NCI-H774 (cell line): ENCODE measurements at regions not wholly inside any gene's neighbourhood (a gene's known extent, or its start where the extent isn't known, plus 50 kb on each side); places are given as distances from the start of the nearest gene placed in this dataset.
"Not testable (repeated sequence)": the region's sequence is repeated elsewhere in the genome, so short reads cannot be mapped to it uniquely, and the experiment has no call there.

ENCODE experiments used
- DNase-seq: peaks from one replicate; lab custom pipeline; 2025; lab: John Stamatoyannopoulos, UW

DNA sequence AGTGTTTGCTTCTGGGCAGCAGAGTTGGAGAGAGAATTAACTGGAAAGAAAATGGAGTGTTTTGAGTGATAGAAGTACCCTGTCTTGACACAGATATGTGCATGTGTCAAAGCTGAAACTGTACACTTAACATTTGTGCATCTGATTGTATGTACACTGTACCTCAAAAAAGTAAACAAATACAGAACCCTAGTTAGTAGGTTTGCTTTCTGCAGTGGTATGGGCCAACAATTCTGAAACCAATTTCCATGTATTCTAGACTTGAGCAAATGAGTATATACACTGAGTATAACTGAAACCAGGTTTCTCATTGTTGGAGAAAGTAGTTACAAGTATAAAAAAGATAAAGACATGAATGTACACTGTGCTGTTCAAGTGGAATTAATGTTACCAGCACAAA lies 52.4 kb downstream of the ELAPOR2 start:
- DNase-seq = no peak

DNA sequence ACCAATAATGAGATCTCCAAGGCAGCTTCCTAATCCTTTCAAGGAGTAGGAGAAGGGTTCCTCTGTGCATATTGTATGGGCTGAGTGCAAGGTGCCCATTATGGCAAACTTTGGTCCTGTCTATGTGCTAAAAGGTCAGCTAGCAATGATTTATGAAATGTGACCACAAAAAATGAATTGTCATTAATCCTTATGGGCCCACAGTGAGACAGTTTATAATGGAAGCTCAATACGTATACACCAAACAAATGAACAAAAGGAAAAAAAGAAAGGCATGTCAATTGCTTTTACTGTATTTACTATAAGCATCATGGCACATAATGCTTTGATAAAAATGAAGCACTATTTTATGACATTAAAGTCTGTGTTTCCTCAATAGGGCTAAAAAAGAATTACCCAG lies 54.5 kb downstream of the ELAPOR2 start:
- no peak for DNase-seq

DNA sequence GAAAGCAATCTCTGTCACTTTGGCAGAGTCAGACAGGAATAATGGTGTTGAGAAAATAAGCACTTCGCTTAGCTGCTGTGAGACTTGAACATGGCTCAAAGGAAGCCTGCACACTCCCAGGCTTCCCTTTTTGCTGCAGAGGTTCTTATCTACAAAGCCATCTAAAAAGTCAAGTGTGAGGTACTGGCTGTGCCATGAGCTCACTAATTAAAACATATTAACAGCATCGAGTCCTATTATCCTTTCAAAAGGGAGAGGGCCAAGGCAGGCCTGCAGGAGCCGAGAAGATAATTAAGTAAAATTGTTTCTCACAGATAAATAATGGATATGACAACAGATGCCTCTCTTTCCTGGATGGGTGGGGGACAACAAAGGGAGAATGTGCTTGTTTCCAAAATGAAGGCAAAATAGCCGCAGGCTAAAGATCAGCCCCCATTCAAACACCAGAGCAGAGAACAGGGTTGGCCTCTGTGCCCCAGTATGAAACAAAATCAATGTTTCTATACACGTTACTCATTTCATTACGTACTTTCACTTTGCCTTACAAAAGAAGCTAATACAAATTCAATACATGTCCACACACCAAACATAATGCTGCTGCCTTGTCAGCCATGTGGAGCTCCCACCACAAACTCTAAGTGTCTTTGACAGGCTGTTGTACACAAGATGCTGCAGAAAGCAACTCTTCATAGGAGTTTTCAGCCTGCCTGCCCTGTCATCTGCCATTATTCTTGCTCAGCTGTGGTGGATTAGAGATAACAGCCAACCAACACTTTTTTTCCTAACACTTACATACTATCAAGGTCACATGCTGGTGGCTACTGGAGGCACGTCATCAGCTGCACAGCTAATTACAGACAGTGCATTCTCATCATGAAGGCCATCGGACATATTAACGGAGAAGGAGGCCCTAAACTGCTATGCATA lies 55.3 kb downstream of the ELAPOR2 start:
- no peak for DNase-seq

GRCh38 chr7:87001214-87001613 lies 58.2 kb downstream of the ELAPOR2 start:
- no peak for DNase-seq

GRCh38 chr7:87000344-87000743 lies 59.1 kb downstream of the ELAPOR2 start:
- DNase-seq = no peak

GRCh38 chr7:86999750-87000149 lies 59.7 kb downstream of the ELAPOR2 start:
- DNase-seq = no peak

DNA sequence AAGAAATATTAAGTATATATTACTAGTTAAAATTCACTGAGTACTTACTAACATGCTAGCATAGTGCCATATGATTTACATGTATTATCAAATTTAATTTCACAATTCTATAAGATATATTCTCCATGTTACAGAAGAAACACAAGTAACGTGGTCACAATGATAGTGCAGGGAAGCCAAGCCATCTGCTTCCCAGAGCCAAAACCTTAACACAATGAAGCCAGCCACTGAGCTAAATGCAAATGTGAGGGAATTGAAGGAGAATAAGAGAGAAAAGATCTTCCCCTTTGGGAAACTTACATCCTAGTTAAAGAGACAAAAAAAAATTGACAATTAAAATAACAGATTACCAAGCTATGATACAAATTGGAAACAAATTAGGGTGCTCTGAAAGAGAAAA lies 63.6 kb downstream of the ELAPOR2 start:
- no peak for DNase-seq

DNA sequence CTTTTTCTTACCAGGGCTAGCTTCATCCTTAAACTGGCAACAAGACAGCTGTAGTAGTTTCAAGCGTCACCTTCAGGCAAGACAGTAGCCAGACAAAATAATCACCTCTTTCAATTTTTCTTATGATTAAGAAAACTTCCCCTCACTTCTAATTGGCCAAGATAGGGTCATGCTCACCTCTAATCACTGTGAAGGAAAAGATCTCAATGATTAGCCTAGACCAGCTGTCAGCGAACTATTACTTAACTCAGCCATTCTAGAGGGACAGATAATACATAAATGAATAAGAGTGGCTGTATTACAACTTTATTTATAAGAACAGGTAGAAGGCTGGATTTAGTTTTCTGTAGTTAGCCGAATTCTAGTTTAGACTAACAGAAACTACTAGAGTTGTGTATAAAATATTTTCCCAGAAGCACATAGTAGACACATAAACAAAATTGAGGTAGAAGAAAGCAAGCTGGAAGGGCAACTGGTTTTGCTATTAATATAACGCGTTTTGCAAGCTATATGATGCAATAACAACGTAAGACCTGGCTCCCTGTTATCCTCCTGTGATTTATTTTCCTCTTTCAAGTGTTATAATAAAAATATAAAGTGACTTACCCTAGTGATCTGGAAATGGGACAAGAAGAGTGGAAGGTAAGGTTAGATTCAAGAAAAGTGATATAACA lies 64.3 kb downstream of the ELAPOR2 start:
- DNase-seq = no peak

DNA sequence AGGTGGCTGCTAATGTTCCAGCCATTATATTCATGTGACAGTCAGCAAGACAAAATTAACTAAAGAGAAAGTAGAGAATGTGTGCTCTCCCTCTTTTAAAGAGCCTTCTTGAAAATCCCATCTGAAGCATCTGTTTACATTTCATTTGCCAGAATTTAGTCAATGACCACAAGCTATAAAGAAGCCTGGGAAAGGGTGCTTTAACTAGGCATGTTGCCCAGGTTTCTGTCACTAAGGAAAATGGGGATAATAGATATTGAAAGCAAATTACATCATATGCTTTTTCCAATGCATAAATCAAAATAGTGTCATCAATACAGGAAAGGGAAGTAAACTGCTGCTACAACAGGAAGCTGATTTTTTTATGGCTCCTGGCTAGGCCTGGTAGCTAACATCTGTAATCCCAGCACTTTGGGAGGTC lies 67.7 kb downstream of the ELAPOR2 start:
- DNase-seq = no peak

DNA sequence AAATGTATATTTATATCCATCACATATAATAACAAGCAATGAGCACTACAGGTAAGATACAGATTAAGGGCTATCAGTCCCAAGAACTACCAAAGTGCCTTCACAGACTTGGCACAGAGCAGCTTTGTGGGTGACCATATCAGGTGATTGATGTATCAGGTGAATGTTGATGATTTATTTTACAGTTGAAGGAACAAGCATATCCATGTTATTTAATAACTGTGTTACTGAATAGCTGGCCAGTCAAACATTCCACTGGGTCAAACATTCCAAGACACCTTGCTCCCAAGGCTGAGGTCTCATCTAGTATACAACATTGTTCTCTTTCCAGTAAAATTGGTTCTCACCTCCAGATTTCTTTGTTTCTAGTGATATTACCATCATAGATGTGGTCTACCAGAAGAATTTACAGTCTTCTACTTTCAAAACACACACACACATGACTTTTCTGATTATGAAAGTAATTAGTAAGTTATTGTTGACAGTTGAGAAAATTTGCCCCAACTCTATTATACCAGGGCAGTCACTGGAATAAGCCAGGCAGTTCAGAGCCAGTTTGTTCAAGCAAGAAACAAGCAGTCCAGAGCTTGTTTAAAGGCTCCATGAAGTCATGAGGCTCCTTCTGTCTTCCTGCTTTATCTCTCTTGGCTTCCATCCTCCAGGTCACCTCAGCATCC lies 68.2 kb downstream of the ELAPOR2 start:
- no peak for DNase-seq

GRCh38 chr7:86989407-86989806 lies 70.0 kb downstream of the ELAPOR2 start:
- DNase-seq = no peak

DNA sequence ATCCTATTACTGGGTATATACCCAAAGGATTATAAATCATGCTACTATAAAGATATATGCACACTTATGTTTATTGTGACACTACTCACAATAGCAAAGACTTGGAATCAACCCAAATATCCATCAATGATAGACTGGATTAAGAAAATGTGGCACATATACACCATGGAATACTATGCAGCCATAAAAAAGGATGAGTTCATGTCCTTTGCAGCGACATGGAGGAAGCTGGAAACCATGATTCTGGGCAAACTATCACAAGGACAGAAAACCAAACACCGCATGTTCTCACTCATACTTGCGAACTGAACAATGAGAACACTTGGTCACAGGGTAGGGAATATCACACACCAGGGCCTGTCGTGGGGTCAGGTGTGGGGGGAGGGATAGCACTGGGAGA lies 71.6 kb downstream of the ELAPOR2 start:
- DNase-seq = not testable (repeated sequence)

GRCh38 chr7:86987358-86987757 lies 72.1 kb downstream of the ELAPOR2 start:
- not testable (repeated sequence) for DNase-seq

DNA sequence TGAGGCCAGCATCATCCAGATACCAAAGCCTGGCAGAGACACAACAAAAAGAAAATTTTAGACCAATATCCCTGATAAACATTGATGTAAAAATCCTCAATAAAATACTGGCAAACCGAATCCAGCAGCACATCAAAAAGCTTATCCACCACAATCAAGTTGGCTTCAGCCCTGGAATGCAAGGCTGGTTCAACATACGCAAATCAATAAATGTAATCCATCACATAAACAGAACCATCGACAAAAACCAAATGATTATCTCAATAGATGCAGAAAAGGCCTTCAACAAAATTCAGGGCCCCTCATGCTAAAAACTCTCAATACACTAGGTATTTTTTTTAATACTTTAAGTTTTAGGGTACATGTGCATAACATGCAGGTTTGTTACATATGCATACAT lies 74.1 kb downstream of the ELAPOR2 start:
- not testable (repeated sequence) for DNase-seq

GRCh38 chr7:86983654-86984053 lies 75.8 kb downstream of the ELAPOR2 start:
- DNase-seq = not testable (repeated sequence)

GRCh38 chr7:86981937-86982336 lies 77.5 kb downstream of the ELAPOR2 start:
- DNase-seq = not testable (repeated sequence)

DNA sequence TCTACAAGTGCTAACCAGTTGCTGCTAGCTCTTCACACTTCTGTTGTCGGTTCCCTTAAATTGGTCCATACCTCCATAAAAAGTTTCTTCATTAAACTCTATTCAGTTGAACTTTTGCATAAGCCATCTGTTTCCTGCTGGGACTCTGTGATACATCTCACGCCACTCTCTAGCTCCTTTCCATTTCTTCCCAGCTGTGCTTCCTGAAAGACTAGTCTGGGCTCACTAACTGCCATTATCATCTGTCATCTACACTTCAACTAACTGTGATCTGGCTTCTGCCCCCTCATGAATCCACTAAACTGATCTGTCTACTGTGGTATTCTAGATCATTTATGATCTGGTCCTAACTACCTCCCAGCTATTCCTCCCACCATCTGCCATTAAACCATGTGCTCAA lies 78.3 kb downstream of the ELAPOR2 start:
- DNase-seq = no peak

DNA sequence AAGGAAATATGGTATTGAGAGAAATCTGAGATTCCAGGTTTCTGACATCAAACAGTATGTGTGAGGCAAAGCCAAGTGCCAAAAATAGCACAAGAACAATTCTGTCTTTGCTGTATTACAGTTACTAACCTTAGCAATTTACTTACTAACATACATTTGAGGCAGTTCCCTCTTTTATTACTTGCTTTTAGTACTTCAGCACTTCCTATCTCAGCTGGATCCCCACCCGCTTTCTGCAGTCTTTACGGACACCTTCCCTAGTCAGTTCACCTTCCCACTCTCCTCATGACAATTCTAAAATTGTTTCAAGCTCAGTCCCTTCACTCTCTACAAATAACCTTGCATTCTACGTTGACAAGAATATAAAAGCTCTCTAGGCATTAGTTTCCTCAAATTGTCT lies 79.2 kb downstream of the ELAPOR2 start:
- DNase-seq = no peak

DNA sequence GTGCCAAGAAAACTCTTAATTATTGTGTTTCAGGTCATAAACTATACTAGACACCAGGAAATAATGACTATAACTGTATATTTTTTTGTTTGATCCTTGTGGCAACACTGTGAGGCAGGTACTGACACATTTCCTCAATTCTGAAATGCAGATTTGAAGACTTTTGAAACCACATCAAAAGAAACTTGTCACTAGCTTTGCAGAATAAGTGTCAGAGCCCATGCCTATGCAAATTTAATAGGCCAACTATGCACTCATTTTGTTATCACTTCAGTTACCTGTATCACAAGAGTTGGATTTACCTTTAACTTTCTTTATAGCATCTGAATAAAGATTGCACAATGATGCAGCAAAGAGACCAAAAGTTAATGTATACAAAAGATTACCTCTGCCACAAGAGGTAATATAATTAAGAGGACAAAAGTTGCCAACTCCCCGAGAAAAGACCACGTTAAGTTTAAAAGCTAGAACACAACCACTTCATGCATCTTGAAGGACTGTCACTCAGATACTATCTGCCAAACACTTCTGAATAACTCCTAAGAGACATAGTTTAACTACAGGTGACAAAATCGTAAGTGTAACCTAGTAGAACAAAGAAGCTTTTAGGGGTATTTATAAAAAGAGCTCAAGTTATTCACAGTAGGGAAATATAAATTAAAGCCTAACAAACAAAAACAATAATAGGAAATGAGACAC lies 80.5 kb downstream of the ELAPOR2 start:
- DNase-seq = no peak

DNA sequence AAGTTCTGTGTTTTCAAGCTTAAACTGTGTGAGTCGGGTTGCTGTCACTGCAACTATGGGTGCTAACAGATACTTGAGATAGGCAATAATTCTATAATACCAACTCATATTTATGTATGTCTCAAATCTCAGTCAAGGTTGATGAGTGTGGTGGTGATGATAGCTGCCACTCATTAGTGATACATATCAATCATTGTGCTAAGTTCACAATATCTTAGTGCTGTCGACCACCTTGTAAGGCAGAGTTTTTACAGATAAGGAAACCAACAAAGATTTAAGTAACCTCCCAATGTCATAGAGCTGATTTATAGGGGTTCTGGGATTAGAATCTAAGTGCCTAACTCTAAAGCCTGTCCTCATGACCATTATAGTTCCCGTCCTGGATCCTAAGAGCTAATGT lies 82.5 kb downstream of the ELAPOR2 start:
- DNase-seq = no peak

DNA sequence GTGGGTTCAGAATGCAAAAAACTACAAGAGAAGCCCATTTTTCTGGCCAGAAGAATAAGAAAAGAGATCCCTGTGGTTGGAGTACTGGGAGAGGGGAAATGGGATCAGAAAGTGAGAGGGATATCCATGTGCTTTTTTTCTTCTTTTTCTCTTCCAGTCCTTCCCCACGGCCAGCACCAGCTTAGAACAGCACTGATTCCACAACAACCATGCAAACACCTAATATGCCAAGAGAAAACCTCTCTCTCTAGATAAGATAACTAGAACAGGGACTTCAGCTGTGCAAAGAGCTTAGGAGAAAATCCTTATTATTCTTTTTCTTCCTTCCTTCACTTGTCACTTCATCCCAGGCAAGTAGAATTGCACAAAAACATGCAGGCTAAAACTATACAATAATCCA lies 83.5 kb downstream of the ELAPOR2 start:
- DNase-seq = no peak

- no peak for DNase-seq
Observed at GRCh38 chr7:86975449-86975848, 84.0 kb downstream of the ELAPOR2 start.
